Peyer's patch (tissue), 4 donors: ENCODE measurements at regions not wholly inside any gene's neighbourhood (a gene's known extent, or its start where the extent isn't known, plus 50 kb on each side); places are given as distances from the start of the nearest gene placed in this dataset.

ENCODE experiments used
- POLR2A ChIP-seq, 2 donors: fragments of 450-650 bp; IDR thresholded peaks; one replicate each; pipeline ENCODE4 v1.5.1; 2017; ENCODE audit warnings: antibody characterized with exemption in 2 of 2, mild to moderate bottlenecking in 2 of 2, moderate library complexity in 2 of 2
- TF ChIP-seq, protein P1 (sequence below), 6 experiments: fragments of 450-650 bp in 4 of 6; fragments of 200-600 bp in 2 of 6; sonication (generic) in 1 of 6; IDR thresholded peaks; one replicate each; pipeline ENCODE4 v1.5.1; 2017 to 2019; ENCODE audit warnings: antibody characterized with exemption in 6 of 6, mild to moderate bottlenecking in 3 of 6, moderate library complexity in 1 of 6

DNA sequence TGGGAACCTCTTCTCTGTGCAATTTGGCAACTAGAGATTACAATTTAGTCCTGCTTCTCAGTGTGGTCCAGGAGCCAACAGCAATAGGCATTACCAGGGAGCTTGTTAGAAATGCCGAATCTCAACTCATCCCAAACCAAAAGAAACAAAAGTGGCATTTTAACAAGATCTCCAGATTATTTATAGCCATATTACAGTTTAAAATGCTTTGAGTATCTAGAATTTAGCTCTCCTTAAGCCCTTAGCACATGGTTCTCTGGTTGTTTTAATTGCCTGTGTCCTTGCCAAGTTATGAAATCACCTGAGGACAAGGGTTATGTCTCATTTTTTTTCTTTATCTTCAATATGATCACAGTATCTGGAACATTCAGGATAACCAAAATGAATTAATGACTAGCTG lies 51.6 kb upstream of the TAS2R1 start:
- TF ChIP-seq, protein P1, sequence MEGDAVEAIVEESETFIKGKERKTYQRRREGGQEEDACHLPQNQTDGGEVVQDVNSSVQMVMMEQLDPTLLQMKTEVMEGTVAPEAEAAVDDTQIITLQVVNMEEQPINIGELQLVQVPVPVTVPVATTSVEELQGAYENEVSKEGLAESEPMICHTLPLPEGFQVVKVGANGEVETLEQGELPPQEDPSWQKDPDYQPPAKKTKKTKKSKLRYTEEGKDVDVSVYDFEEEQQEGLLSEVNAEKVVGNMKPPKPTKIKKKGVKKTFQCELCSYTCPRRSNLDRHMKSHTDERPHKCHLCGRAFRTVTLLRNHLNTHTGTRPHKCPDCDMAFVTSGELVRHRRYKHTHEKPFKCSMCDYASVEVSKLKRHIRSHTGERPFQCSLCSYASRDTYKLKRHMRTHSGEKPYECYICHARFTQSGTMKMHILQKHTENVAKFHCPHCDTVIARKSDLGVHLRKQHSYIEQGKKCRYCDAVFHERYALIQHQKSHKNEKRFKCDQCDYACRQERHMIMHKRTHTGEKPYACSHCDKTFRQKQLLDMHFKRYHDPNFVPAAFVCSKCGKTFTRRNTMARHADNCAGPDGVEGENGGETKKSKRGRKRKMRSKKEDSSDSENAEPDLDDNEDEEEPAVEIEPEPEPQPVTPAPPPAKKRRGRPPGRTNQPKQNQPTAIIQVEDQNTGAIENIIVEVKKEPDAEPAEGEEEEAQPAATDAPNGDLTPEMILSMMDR (IDR thresholded peaks at IDR 0.05), result no peak
- TF ChIP-seq POLR2A (IDR thresholded peaks at IDR 0.05), result no peak
